Smooth muscle cell (in vitro differentiated cells): ENCODE measurements at regions not wholly inside any gene's neighbourhood (a gene's known extent, or its start where the extent isn't known, plus 50 kb on each side); places are given as distances from the start of the nearest gene placed in this dataset.

Experiments
- DNase-seq: peaks from one replicate; lab custom pipeline; 2025; ENCODE audit not compliant: unreplicated experiment; lab: John Stamatoyannopoulos, UW
- H2AFZ ChIP-seq: fragments of 200-600 bp; sonication (generic); 2 replicates; pipeline ENCODE4 v1.6.0; 2016; ENCODE audit warnings: antibody characterized with exemption, low read depth, mild to moderate bottlenecking
- H3F3A ChIP-seq: fragments of 200-600 bp; sonication (generic); 2 replicates; pipeline ENCODE4 v1.6.0; 2017; ENCODE audit warnings: antibody characterized with exemption, low read depth
- H3K27ac ChIP-seq: fragments of 200-600 bp; sonication (generic); 2 replicates; pipeline ENCODE4 v1.5.1; 2016; ENCODE audit warnings: low read depth, mild to moderate bottlenecking
- H3K27me3 ChIP-seq: fragments of 200-600 bp; sonication (generic); 2 replicates; pipeline ENCODE4 v1.6.1; 2016; ENCODE audit warnings: low read depth, mild to moderate bottlenecking
- H3K36me3 ChIP-seq: fragments of 200-600 bp; sonication (generic); 2 replicates; pipeline ENCODE4 v1.5.1; 2016; ENCODE audit warnings: low read depth
- H3K4me1 ChIP-seq: fragments of 200-600 bp; sonication (generic); 2 replicates; pipeline ENCODE4 v1.5.1; 2016; ENCODE audit warnings: low read depth
- H3K4me2 ChIP-seq: fragments of 200-600 bp; sonication (generic); 2 replicates; pipeline ENCODE4 v1.6.0; 2016; ENCODE audit warnings: mild to moderate bottlenecking
- H3K4me3 ChIP-seq: fragments of 200-600 bp; sonication (generic); 2 replicates; pipeline ENCODE4 v1.5.1; 2016; ENCODE audit warnings: mild to moderate bottlenecking
- H3K79me2 ChIP-seq: fragments of 200-600 bp; sonication (generic); 2 replicates; pipeline ENCODE4 v1.6.0; 2016; ENCODE audit warnings: low read depth, mild to moderate bottlenecking
- H3K9ac ChIP-seq: fragments of 200-600 bp; sonication (generic); 2 replicates; pipeline ENCODE4 v1.6.0; 2016; ENCODE audit warnings: low read depth
- H3K9me3 ChIP-seq: fragments of 200-600 bp; sonication (generic); replicated peaks from 2 replicates; pipeline ENCODE4 v1.5.1; 2016; ENCODE audit warnings: low read depth
- H4K20me1 ChIP-seq: fragments of 200-600 bp; sonication (generic); 2 replicates; pipeline ENCODE4 v1.6.0; 2016; ENCODE audit warnings: low read depth
- WGBS: methylation state at CpG from one replicate; pipeline ENCODE4 v1.1.7; 2016; ENCODE audit warnings: low lambda C conversion rate; 5-methylcytosine and 5-hydroxymethylcytosine counted together
- TF ChIP-seq, protein P1 (sequence below): fragments of 200-600 bp; sonication (generic); IDR thresholded peaks from 2 replicates; pipeline ENCODE4 v1.5.1; 2017; ENCODE audit warnings: borderline replicate concordance, mild to moderate bottlenecking, antibody characterized with exemption; ENCODE audit not compliant: insufficient read depth, poor library complexity, severe bottlenecking

DNA sequence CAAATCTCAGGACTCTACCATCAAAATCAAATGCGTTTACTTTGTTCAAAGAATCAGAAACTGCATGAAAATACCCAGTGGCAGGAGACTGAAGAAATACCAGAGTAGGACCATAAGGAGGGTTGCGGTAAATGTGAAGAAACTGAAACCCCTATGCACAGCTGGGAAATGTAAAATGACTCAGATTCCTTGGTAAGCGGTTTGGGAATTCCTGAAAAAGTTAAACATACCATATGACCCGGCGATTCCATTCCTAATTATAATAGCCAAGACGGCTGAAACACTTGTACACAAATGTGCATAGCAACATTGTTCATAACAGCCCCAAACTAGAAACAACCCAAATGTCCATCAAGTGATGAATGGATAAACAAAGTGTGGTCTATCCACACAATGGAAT lies 114.1 kb upstream of the GRAMD1B start:
- TF ChIP-seq, protein P1, sequence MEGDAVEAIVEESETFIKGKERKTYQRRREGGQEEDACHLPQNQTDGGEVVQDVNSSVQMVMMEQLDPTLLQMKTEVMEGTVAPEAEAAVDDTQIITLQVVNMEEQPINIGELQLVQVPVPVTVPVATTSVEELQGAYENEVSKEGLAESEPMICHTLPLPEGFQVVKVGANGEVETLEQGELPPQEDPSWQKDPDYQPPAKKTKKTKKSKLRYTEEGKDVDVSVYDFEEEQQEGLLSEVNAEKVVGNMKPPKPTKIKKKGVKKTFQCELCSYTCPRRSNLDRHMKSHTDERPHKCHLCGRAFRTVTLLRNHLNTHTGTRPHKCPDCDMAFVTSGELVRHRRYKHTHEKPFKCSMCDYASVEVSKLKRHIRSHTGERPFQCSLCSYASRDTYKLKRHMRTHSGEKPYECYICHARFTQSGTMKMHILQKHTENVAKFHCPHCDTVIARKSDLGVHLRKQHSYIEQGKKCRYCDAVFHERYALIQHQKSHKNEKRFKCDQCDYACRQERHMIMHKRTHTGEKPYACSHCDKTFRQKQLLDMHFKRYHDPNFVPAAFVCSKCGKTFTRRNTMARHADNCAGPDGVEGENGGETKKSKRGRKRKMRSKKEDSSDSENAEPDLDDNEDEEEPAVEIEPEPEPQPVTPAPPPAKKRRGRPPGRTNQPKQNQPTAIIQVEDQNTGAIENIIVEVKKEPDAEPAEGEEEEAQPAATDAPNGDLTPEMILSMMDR, result no peak

GRCh38 chr11:123314972-123315371 lies 115.1 kb upstream of the GRAMD1B start:
- Histone ChIP-seq H3K9ac (no peak overlapping the region), H3K9me3 (no peaks in the 10 kb centered on the region), H3F3A (no peaks in the 10 kb centered on the region), H2AFZ (no peak overlapping the region), H3K27ac (no peak overlapping the region), H3K4me1 (peaks cover 5% of the 10 kb centered on the region), H3K27me3 (no peaks in the 10 kb centered on the region), H4K20me1 (no peaks in the 10 kb centered on the region), H3K79me2 (no peaks in the 10 kb centered on the region), H3K36me3 (no peaks in the 10 kb centered on the region), H3K4me2 (no peak overlapping the region), H3K4me3 (no peak overlapping the region)
- 87% methylated on average over 11 of the region's 11 CpGs for WGBS
- TF ChIP-seq, protein P1, result no peak
- no peak for DNase-seq

More for the DNA sequence above, 114.1 kb upstream of the GRAMD1B start:
- Histone ChIP-seq H3K27ac (peak overlapping the region; percentile 45), H3K36me3 (no peaks in the 10 kb centered on the region), H3K79me2 (no peaks in the 10 kb centered on the region), H3K4me2 (no peak overlapping the region), H3K9me3 (no peaks in the 10 kb centered on the region), H3K4me3 (no peak overlapping the region), H3K4me1 (peaks cover 5% of the 10 kb centered on the region), H3K27me3 (no peaks in the 10 kb centered on the region), H4K20me1 (no peaks in the 10 kb centered on the region), H3F3A (no peaks in the 10 kb centered on the region), H3K9ac (peak overlapping the region; percentile 39), H2AFZ (no peak overlapping the region)
- 81% methylated on average over 6 of the region's 6 CpGs for WGBS
- no peak for DNase-seq

DNA sequence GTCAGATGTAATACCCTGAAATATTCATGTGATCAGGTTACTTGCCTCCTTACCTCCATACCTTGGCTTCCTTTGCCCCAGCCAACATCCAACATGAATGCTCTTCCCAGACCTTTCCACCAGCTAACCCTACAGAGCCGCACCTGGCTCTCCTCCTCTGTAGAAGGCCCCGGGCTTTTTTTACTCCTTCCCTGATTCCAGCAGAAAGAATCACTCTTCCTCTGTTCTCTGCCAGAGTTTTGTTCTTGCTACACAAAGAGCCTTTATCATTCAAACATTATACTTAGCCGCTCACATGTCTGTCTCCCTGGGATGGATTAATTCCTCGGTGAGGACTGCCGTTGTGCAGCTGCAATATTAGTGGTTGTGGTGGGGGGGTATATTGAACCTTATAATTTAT lies 116.8 kb upstream of the GRAMD1B start:
- no peak overlapping the region for H3K9ac ChIP-seq
- no peaks in the 10 kb centered on the region for H3F3A ChIP-seq
- no peaks in the 10 kb centered on the region for H3K36me3 ChIP-seq
- H3K4me2 ChIP-seq, result no peak overlapping the region
- no peaks in the 10 kb centered on the region for H3K27me3 ChIP-seq
- no peak overlapping the region for H3K4me3 ChIP-seq
- TF ChIP-seq, protein P1, result no peak
- peaks cover 5% of the 10 kb centered on the region for H3K4me1 ChIP-seq
- DNase-seq, result no peak
- H3K9me3 ChIP-seq, result no peaks in the 10 kb centered on the region
- no peak overlapping the region for H2AFZ ChIP-seq
- H4K20me1 ChIP-seq, result no peaks in the 10 kb centered on the region
- H3K79me2 ChIP-seq, result no peaks in the 10 kb centered on the region
- 74% methylated on average over 5 of the region's 5 CpGs for WGBS
- no peak overlapping the region for H3K27ac ChIP-seq

- no peak overlapping the region for H3K4me3 ChIP-seq
Measured at GRCh38 chr11:123308077-123308476, 113.0 kb upstream of the CLMP start.

More at GRCh38 chr11:123308077-123308476, 113.0 kb upstream of the CLMP start:
- 18% methylated on average over 7 of the region's 7 CpGs for WGBS
- H3K36me3 ChIP-seq, result no peaks in the 10 kb centered on the region
- H3K4me2 ChIP-seq, result peak overlapping the region; percentile 52
- no peaks in the 10 kb centered on the region for H3K9me3 ChIP-seq
- no peaks in the 10 kb centered on the region for H3K79me2 ChIP-seq
- H2AFZ ChIP-seq, result no peak overlapping the region
- H3K27ac ChIP-seq, result peak overlapping the region; percentile 73
- H4K20me1 ChIP-seq, result no peaks in the 10 kb centered on the region
- H3K4me1 ChIP-seq, result peaks cover 19% of the 10 kb centered on the region
- no peaks in the 10 kb centered on the region for H3F3A ChIP-seq
- no peaks in the 10 kb centered on the region for H3K27me3 ChIP-seq
- H3K9ac ChIP-seq, result no peak overlapping the region
- DNase-seq, result no peak
- TF ChIP-seq, protein P1, result no peak
